ENCODE measurements at regions not wholly inside any gene's neighbourhood (a gene's known extent, or its start where the extent isn't known, plus 50 kb on each side); places are given as distances from the start of the nearest gene placed in this dataset.

- H3K27me3 Mint-ChIP-seq (ENCODE audit: low read depth) = no peaks in the 10 kb centered on the region
- no peaks in the 10 kb centered on the region for H3K4me1 Mint-ChIP-seq (ENCODE audit: low read depth)
- H3K9me3 Mint-ChIP-seq = no peaks in the 10 kb centered on the region
- H3K27ac Mint-ChIP-seq = no peak overlapping the region
- H3K36me3 Mint-ChIP-seq (ENCODE audit: low read depth) = no peaks in the 10 kb centered on the region
- no peak overlapping the region for H3K4me3 Mint-ChIP-seq
Measured at GRCh38 chr3:87044409-87044808, 53.5 kb upstream of the VGLL3 start.

GRCh38 chr3:87041191-87041590, 50.2 kb upstream of the VGLL3 start:
- no peak overlapping the region for H3K4me3 Mint-ChIP-seq
- no peaks in the 10 kb centered on the region for H3K36me3 Mint-ChIP-seq (ENCODE audit: low read depth)
- no peaks in the 10 kb centered on the region for H3K4me1 Mint-ChIP-seq (ENCODE audit: low read depth)
- no peaks in the 10 kb centered on the region for H3K9me3 Mint-ChIP-seq
- no peak overlapping the region for H3K27ac Mint-ChIP-seq
- H3K27me3 Mint-ChIP-seq (ENCODE audit: low read depth) = no peaks in the 10 kb centered on the region
